ENCODE measurements at regions not wholly inside any gene's neighbourhood (a gene's known extent, or its start where the extent isn't known, plus 50 kb on each side); places are given as distances from the start of the nearest gene placed in this dataset.

DNA sequence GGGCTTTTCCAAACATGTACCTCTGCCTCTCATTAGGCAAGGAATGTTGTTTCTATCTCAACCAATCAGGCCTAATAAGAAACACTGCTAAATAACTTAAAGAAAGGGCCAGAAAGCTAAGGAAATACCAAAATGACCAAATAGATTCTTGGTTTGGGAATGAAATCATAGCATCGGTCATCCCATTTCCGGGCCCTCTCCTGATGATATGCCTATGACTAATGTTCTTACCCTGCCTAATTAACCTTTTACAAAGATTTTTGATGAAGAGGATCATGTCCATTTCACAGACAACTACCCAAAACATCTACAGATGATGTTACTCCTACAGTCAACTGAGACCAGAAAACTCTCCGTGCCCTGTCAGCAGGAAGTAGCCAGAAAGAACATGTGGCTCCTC lies 164.0 kb downstream of the DDX3Y start:
- TF ChIP-seq, protein P1, sequence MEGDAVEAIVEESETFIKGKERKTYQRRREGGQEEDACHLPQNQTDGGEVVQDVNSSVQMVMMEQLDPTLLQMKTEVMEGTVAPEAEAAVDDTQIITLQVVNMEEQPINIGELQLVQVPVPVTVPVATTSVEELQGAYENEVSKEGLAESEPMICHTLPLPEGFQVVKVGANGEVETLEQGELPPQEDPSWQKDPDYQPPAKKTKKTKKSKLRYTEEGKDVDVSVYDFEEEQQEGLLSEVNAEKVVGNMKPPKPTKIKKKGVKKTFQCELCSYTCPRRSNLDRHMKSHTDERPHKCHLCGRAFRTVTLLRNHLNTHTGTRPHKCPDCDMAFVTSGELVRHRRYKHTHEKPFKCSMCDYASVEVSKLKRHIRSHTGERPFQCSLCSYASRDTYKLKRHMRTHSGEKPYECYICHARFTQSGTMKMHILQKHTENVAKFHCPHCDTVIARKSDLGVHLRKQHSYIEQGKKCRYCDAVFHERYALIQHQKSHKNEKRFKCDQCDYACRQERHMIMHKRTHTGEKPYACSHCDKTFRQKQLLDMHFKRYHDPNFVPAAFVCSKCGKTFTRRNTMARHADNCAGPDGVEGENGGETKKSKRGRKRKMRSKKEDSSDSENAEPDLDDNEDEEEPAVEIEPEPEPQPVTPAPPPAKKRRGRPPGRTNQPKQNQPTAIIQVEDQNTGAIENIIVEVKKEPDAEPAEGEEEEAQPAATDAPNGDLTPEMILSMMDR (IDR thresholded peaks at IDR 0.05 in 8 of 11, conservative IDR thresholded peaks at IDR 0.05 in 3 of 11): no peak
- TF ChIP-seq POLR2AphosphoS5 (IDR thresholded peaks at IDR 0.05): no peak
- no peak for TF ChIP-seq POLR2A (IDR thresholded peaks at IDR 0.05)
